OCI-LY1 (cell line): ENCODE measurements at regions not wholly inside any gene's neighbourhood (a gene's known extent, or its start where the extent isn't known, plus 50 kb on each side); places are given as distances from the start of the nearest gene placed in this dataset.

ENCODE experiments used
- H2AFZ ChIP-seq: fragments of 200-600 bp; sonication (generic), shearing (Covaris generic); 2 replicates; pipeline ENCODE4 v1.6.0; 2014; ENCODE audit warnings: antibody characterized with exemption, mild to moderate bottlenecking, low read length
- H3F3A ChIP-seq: fragments of 200-600 bp; sonication (generic), shearing (Covaris generic); 2 replicates; pipeline ENCODE4 v1.6.0; 2014; ENCODE audit warnings: mild to moderate bottlenecking, antibody characterized with exemption, low read length, moderate library complexity; ENCODE audit not compliant: insufficient read depth
- H3K27ac ChIP-seq: fragments of 200-600 bp; sonication (generic); 2 replicates; pipeline ENCODE4 v1.5.1; 2014; ENCODE audit warnings: low read length, mixed run types, mild to moderate bottlenecking, low read depth; ENCODE audit not compliant: poor library complexity, severe bottlenecking
- H3K27me3 ChIP-seq: fragments of 200-600 bp; sonication (generic); 2 replicates; pipeline ENCODE4 v1.6.0; 2014; ENCODE audit warnings: antibody characterized with exemption, mild to moderate bottlenecking, low read length, moderate library complexity; ENCODE audit not compliant: insufficient read depth
- H3K36me3 ChIP-seq: fragments of 200-600 bp; sonication (generic); 2 replicates; pipeline ENCODE4 v1.6.1; 2014; ENCODE audit warnings: mild to moderate bottlenecking, antibody characterized with exemption, low read length, moderate library complexity, mixed read lengths; ENCODE audit not compliant: insufficient read depth
- H3K4me1 ChIP-seq: fragments of 200-600 bp; sonication (generic); 2 replicates; pipeline ENCODE4 v1.5.1; 2014; ENCODE audit warnings: mild to moderate bottlenecking, low read length, moderate library complexity; ENCODE audit not compliant: insufficient read depth, severe bottlenecking
- H3K4me2 ChIP-seq: fragments of 200-600 bp; sonication (generic), shearing (Covaris generic); 2 replicates; pipeline ENCODE4 v1.6.1; 2014; ENCODE audit warnings: low read length
- H3K4me3 ChIP-seq: fragments of 200-600 bp; sonication (generic); 2 replicates; pipeline ENCODE4 v1.5.1; 2014; ENCODE audit warnings: low read length, low read depth, mild to moderate bottlenecking, mixed read lengths; ENCODE audit not compliant: poor library complexity, severe bottlenecking
- H3K79me2 ChIP-seq: fragments of 200-600 bp; shearing (Covaris generic); 2 replicates; pipeline ENCODE4 v1.6.1; 2016; ENCODE audit warnings: mixed run types, low read length, mixed read lengths; ENCODE audit not compliant: insufficient read depth
- H3K9ac ChIP-seq: fragments of 200-600 bp; sonication (generic), shearing (Covaris generic); 2 replicates; pipeline ENCODE4 v1.6.1; 2014; ENCODE audit warnings: mild to moderate bottlenecking, low read length, mixed read lengths
- H3K9me2 ChIP-seq: fragments of 200-600 bp; sonication (generic), shearing (Covaris generic); 2 replicates; pipeline ENCODE4 v1.6.1; 2014; ENCODE audit warnings: low read depth, mild to moderate bottlenecking, low read length, mixed read lengths
- H3K9me3 ChIP-seq: fragments of 200-600 bp; shearing (Covaris generic); 2 replicates; pipeline ENCODE4 v1.6.1; 2014; ENCODE audit warnings: low read length, mixed read lengths
- H4K20me1 ChIP-seq: fragments of 200-600 bp; sonication (generic), shearing (Covaris generic); 2 replicates; pipeline ENCODE4 v1.6.0; 2016; ENCODE audit warnings: mild to moderate bottlenecking, low read length; ENCODE audit not compliant: insufficient read depth
- CTCF ChIP-seq: fragments of 200-600 bp; sonication (generic), shearing (Covaris generic); IDR thresholded peaks from 2 replicates; pipeline ENCODE4 v1.5.1; 2017; ENCODE audit warnings: mild to moderate bottlenecking, antibody characterized with exemption, low read length, moderate library complexity, mixed read lengths
- EZH2 ChIP-seq: fragments of 200-600 bp; sonication (generic), shearing (Covaris generic); IDR thresholded peaks from 2 replicates; pipeline ENCODE4 v1.8.0; 2017; ENCODE audit warnings: borderline replicate concordance, mixed run types, mild to moderate bottlenecking, antibody characterized with exemption, low read length, moderate library complexity, mixed read lengths

- Histone ChIP-seq H3K27ac (no peak overlapping the region), H3K9ac (no peak overlapping the region), H3K36me3 (no peaks in the 10 kb centered on the region), H3K27me3 (no peaks in the 10 kb centered on the region), H2AFZ (no peak overlapping the region), H3K79me2 (no peaks in the 10 kb centered on the region), H3K4me1 (no peaks in the 10 kb centered on the region), H4K20me1 (no peaks in the 10 kb centered on the region), H3F3A (no peaks in the 10 kb centered on the region), H3K9me3 (no peaks in the 10 kb centered on the region), H3K9me2 (no peaks in the 10 kb centered on the region), H3K4me2 (no peak overlapping the region), H3K4me3 (no peak overlapping the region)
- TF ChIP-seq EZH2 (no peak), CTCF (no peak)
Observed at GRCh38 chr10:44713307-44713706, 197.8 kb upstream of the TMEM72 start.

GRCh38 chr10:44714451-44714850, 196.7 kb upstream of the TMEM72 start:
- Histone ChIP-seq H3K36me3 (no peaks in the 10 kb centered on the region), H3F3A (no peaks in the 10 kb centered on the region), H3K79me2 (no peaks in the 10 kb centered on the region), H3K27ac (no peak overlapping the region), H4K20me1 (no peaks in the 10 kb centered on the region), H3K4me3 (no peak overlapping the region), H3K4me2 (no peak overlapping the region), H3K9me3 (no peaks in the 10 kb centered on the region), H2AFZ (no peak overlapping the region), H3K4me1 (no peaks in the 10 kb centered on the region), H3K27me3 (no peaks in the 10 kb centered on the region), H3K9ac (no peak overlapping the region), H3K9me2 (no peaks in the 10 kb centered on the region)
- TF ChIP-seq EZH2: no peak
- no peak for TF ChIP-seq CTCF

GRCh38 chr10:44715136-44715535, 196.0 kb upstream of the TMEM72 start:
- Histone ChIP-seq H3K4me3 (no peak overlapping the region), H3F3A (no peaks in the 10 kb centered on the region), H3K9me3 (no peaks in the 10 kb centered on the region), H3K27me3 (no peaks in the 10 kb centered on the region), H3K27ac (no peak overlapping the region), H3K4me1 (no peaks in the 10 kb centered on the region), H3K4me2 (no peak overlapping the region), H3K79me2 (no peaks in the 10 kb centered on the region), H3K36me3 (no peaks in the 10 kb centered on the region), H3K9me2 (no peaks in the 10 kb centered on the region), H3K9ac (no peak overlapping the region), H4K20me1 (no peaks in the 10 kb centered on the region), H2AFZ (no peak overlapping the region)
- TF ChIP-seq CTCF (no peak), EZH2 (no peak)
